ENCODE measurements at regions not wholly inside any gene's neighbourhood (a gene's known extent, or its start where the extent isn't known, plus 50 kb on each side); places are given as distances from the start of the nearest gene placed in this dataset.

DNA sequence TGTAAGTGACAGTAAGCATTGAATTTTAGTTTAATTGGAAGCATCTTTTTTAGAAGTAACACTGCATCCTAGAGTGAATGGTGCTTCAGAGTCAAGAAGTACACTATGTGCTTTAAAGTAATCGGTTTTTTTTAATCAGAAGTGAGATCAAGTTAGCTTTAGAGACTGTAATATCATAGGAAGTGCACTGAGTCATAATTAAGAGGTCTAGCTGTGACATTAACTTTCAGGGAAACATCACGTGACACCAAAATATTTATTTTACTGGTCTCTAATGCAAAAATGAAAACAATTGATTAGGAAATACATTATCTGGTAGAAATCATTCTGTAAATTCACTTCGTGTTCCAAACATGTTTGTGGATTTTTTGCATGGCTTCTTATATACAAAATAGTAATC lies 55.3 kb upstream of the KYNU start:
- TF ChIP-seq POLR2AphosphoS5 (IDR thresholded peaks at IDR 0.05; ENCODE audit: low read depth) (no peak), CTCF (IDR thresholded peaks at IDR 0.05; ENCODE audit: insufficient read depth, low read length) (no peak)

Measured in HL-60 (cell line).